ENCODE measurements at regions not wholly inside any gene's neighbourhood (a gene's known extent, or its start where the extent isn't known, plus 50 kb on each side); places are given as distances from the start of the nearest gene placed in this dataset.

- WGBS (ENCODE audit: insufficient coverage, low coverage, low lambda C conversion rate, missing lambda C conversion rate): 65% methylated on average over 2 of the region's 2 CpGs
- ATAC-seq: no peak
- DNase-seq: no peak
- Histone ChIP-seq H3K27me3 (no peaks in the 10 kb centered on the region), H3K9me3 (no peaks in the 10 kb centered on the region), H3K4me3 (no peak overlapping the region), H3K36me3 (no peaks in the 10 kb centered on the region), H3K27ac (no peak overlapping the region), H3K4me1 (no peaks in the 10 kb centered on the region)
- intact Hi-C loops (cut with DNase I): no loop called here
- TF ChIP-seq CTCF (IDR thresholded peaks at IDR 0.05): no peak
- TF ChIP-seq POLR2A (IDR thresholded peaks at IDR 0.05): no peak
Measured at GRCh38 chr11:93051186-93051585, 81.7 kb downstream of the MTNR1B start.

GRCh38 chr11:93053864-93054263 lies 84.4 kb downstream of the MTNR1B start:
- TF ChIP-seq CTCF (IDR thresholded peaks at IDR 0.05) (no peak), POLR2A (IDR thresholded peaks at IDR 0.05) (no peak)
- Histone ChIP-seq H3K4me1 (no peaks in the 10 kb centered on the region), H3K36me3 (no peaks in the 10 kb centered on the region), H3K4me3 (no peak overlapping the region), H3K27ac (no peak overlapping the region), H3K9me3 (no peaks in the 10 kb centered on the region), H3K27me3 (no peaks in the 10 kb centered on the region)
- no peak for DNase-seq
- 68% methylated on average over 2 of the region's 2 CpGs for WGBS (ENCODE audit: insufficient coverage, low coverage, low lambda C conversion rate, missing lambda C conversion rate)
- intact Hi-C loops (cut with DNase I): no loop called here
- no peak for ATAC-seq

GRCh38 chr11:93054279-93054678 lies 84.8 kb downstream of the MTNR1B start:
- DNase-seq (no peak), ATAC-seq (no peak)
- 72% methylated on average over 3 of the region's 4 CpGs for WGBS (ENCODE audit: insufficient coverage, low coverage, low lambda C conversion rate, missing lambda C conversion rate)
- Histone ChIP-seq H3K4me3 (no peak overlapping the region), H3K4me1 (no peaks in the 10 kb centered on the region), H3K9me3 (no peaks in the 10 kb centered on the region), H3K36me3 (no peaks in the 10 kb centered on the region), H3K27ac (no peak overlapping the region), H3K27me3 (no peaks in the 10 kb centered on the region)
- intact Hi-C loops (cut with DNase I): no loop called here
- TF ChIP-seq POLR2A (IDR thresholded peaks at IDR 0.05) (no peak), CTCF (IDR thresholded peaks at IDR 0.05) (no peak)

GRCh38 chr11:93054881-93055280 lies 85.4 kb downstream of the MTNR1B start:
- 69% methylated on average over 2 of the region's 2 CpGs for WGBS (ENCODE audit: insufficient coverage, low coverage, low lambda C conversion rate, missing lambda C conversion rate)
- no peaks in the 10 kb centered on the region for H3K4me1 ChIP-seq
- TF ChIP-seq CTCF (IDR thresholded peaks at IDR 0.05) (no peak), POLR2A (IDR thresholded peaks at IDR 0.05) (no peak)
- H3K9me3 ChIP-seq: no peaks in the 10 kb centered on the region
- no peak overlapping the region for H3K27ac ChIP-seq
- H3K4me3 ChIP-seq: no peak overlapping the region
- intact Hi-C loops (cut with DNase I): no loop called here
- DNase-seq: no peak
- no peaks in the 10 kb centered on the region for H3K36me3 ChIP-seq
- ATAC-seq: peak in 1 of 4 donors; percentile 72
- H3K27me3 ChIP-seq: no peaks in the 10 kb centered on the region
